A549 (cell line): ENCODE measurements at regions not wholly inside any gene's neighbourhood (a gene's known extent, or its start where the extent isn't known, plus 50 kb on each side); places are given as distances from the start of the nearest gene placed in this dataset.
"Not testable (repeated sequence)": the region's sequence is repeated elsewhere in the genome, so short reads cannot be mapped to it uniquely, and the experiment has no call there.

ENCODE experiments used
- EHMT2 ChIP-seq: fragments of 200-600 bp; sonication (generic); IDR thresholded peaks from 2 replicates; pipeline ENCODE4 v1.6.1; 2016; ENCODE audit warnings: antibody characterized with exemption, low read depth, mild to moderate bottlenecking, moderate library complexity
- EP300 ChIP-seq, 2 experiments: fragments of >200 bp; sonication (Bioruptor Twin); formaldehyde crosslinking; IDR thresholded peaks; 2 replicates in 1 of 2; 3 replicates in 1 of 2; pipeline ENCODE4 v1.6.1; 2016 to 2017
- FOXS1 ChIP-seq: fragments of 250-450 bp; sonication (Bioruptor Pico); IDR thresholded peaks from 2 replicates; pipeline ENCODE4 v1.5.0; 2020; ENCODE audit warnings: mild to moderate bottlenecking, moderate library complexity
- HOXB13 ChIP-seq: fragments of 250-450 bp; sonication (Bioruptor Pico); IDR thresholded peaks from 2 replicates; pipeline ENCODE4 v1.5.0; 2020; ENCODE audit warnings: low read depth, mild to moderate bottlenecking, moderate library complexity
- KDM5A ChIP-seq: fragments of 200-600 bp; sonication (generic); IDR thresholded peaks from 2 replicates; pipeline ENCODE4 v1.6.1; 2016; ENCODE audit warnings: antibody characterized with exemption, mild to moderate bottlenecking
- POLR2A ChIP-seq: IDR thresholded peaks from 2 replicates; pipeline ENCODE4 v1.6.1; 2012; ENCODE audit warnings: mild to moderate bottlenecking, low read length
- RCOR1 ChIP-seq: fragments of 150-350 bp; IDR thresholded peaks from 2 replicates; pipeline ENCODE4 v1.6.1; 2014; ENCODE audit warnings: antibody characterized with exemption, low read length, low read depth
- TF ChIP-seq, protein P1 (sequence below): IDR thresholded peaks from 2 replicates; pipeline ENCODE4 v1.6.1; 2012
- TF ChIP-seq, protein P2 (sequence below): fragments of >200 bp; sonication (Bioruptor Twin); formaldehyde crosslinking; IDR thresholded peaks from 3 replicates; pipeline ENCODE4 v1.5.1; 2016
- TF ChIP-seq, protein P3 (sequence below): fragments of 200-600 bp; sonication (generic); IDR thresholded peaks from 2 replicates; pipeline ENCODE4 v1.6.1; 2016; ENCODE audit warnings: antibody characterized with exemption, mild to moderate bottlenecking, moderate library complexity

DNA sequence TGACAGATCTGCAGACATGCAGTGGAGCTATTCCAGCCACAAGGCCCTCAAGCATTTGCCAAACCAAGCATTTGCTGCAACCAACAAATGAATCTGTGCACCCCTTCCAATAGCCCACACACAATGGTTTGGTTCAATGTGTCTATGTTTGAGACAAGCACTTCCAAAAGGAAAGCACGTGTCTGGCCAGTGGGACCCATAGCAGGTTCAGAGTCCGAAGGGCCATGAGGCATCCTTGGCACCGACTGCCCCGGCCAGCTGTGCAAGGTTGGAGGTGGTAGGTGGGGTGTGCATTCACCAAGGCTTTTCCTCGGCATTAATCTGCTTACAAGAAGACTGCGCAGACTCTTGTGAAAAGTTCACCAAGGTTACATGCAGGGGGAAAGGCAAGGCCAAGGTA is 190.9 kb downstream of the BCL2L11 start:
- TF ChIP-seq, protein P1, sequence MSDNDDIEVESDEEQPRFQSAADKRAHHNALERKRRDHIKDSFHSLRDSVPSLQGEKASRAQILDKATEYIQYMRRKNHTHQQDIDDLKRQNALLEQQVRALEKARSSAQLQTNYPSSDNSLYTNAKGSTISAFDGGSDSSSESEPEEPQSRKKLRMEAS: not testable (repeated sequence)
- TF ChIP-seq RCOR1; HOXB13 (CRISPR knock-in tag); POLR2A; EP300 (IDR thresholded peaks at IDR 0.05); KDM5A; FOXS1 (CRISPR knock-in tag); EHMT2: not testable (repeated sequence)
- TF ChIP-seq, protein P2, sequence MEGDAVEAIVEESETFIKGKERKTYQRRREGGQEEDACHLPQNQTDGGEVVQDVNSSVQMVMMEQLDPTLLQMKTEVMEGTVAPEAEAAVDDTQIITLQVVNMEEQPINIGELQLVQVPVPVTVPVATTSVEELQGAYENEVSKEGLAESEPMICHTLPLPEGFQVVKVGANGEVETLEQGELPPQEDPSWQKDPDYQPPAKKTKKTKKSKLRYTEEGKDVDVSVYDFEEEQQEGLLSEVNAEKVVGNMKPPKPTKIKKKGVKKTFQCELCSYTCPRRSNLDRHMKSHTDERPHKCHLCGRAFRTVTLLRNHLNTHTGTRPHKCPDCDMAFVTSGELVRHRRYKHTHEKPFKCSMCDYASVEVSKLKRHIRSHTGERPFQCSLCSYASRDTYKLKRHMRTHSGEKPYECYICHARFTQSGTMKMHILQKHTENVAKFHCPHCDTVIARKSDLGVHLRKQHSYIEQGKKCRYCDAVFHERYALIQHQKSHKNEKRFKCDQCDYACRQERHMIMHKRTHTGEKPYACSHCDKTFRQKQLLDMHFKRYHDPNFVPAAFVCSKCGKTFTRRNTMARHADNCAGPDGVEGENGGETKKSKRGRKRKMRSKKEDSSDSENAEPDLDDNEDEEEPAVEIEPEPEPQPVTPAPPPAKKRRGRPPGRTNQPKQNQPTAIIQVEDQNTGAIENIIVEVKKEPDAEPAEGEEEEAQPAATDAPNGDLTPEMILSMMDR: not testable (repeated sequence)
- TF ChIP-seq, protein P3, sequence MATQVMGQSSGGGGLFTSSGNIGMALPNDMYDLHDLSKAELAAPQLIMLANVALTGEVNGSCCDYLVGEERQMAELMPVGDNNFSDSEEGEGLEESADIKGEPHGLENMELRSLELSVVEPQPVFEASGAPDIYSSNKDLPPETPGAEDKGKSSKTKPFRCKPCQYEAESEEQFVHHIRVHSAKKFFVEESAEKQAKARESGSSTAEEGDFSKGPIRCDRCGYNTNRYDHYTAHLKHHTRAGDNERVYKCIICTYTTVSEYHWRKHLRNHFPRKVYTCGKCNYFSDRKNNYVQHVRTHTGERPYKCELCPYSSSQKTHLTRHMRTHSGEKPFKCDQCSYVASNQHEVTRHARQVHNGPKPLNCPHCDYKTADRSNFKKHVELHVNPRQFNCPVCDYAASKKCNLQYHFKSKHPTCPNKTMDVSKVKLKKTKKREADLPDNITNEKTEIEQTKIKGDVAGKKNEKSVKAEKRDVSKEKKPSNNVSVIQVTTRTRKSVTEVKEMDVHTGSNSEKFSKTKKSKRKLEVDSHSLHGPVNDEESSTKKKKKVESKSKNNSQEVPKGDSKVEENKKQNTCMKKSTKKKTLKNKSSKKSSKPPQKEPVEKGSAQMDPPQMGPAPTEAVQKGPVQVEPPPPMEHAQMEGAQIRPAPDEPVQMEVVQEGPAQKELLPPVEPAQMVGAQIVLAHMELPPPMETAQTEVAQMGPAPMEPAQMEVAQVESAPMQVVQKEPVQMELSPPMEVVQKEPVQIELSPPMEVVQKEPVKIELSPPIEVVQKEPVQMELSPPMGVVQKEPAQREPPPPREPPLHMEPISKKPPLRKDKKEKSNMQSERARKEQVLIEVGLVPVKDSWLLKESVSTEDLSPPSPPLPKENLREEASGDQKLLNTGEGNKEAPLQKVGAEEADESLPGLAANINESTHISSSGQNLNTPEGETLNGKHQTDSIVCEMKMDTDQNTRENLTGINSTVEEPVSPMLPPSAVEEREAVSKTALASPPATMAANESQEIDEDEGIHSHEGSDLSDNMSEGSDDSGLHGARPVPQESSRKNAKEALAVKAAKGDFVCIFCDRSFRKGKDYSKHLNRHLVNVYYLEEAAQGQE: not testable (repeated sequence)
